Colonic mucosa (tissue), 4 donors: ENCODE measurements at regions not wholly inside any gene's neighbourhood (a gene's known extent, or its start where the extent isn't known, plus 50 kb on each side); places are given as distances from the start of the nearest gene placed in this dataset.

Experiments used
- DNase-seq: peaks from one replicate; pipeline ENCODE4 v3.0.0-alpha.2; 2020
- H3K27ac ChIP-seq: fragments of 200-600 bp; one replicate; pipeline ENCODE4 v1.8.0; 2021
- H3K27me3 ChIP-seq: fragments of 200-600 bp; one replicate; pipeline ENCODE4 v1.8.0; 2021
- H3K36me3 ChIP-seq: fragments of 200-600 bp; one replicate; pipeline ENCODE4 v1.8.0; 2021
- H3K4me1 ChIP-seq: fragments of 200-600 bp; one replicate; pipeline ENCODE4 v1.8.0; 2021; ENCODE audit warnings: mild to moderate bottlenecking
- H3K4me3 ChIP-seq: fragments of 200-600 bp; one replicate; pipeline ENCODE4 v1.8.0; 2021
- H3K9ac ChIP-seq, 2 donors: one replicate each; pipeline ENCODE4 v1.7.0; 2013; ENCODE audit warnings: control low read depth in 2 of 2, low read depth in 2 of 2, low read length in 2 of 2
- H3K9me3 ChIP-seq: fragments of 200-600 bp; one replicate; pipeline ENCODE4 v1.8.0; 2021
- intact Hi-C: fragments of 100-400 bp; cut with DNase I; formaldehyde crosslinking; loops from one replicate; pipeline ENCODE4 v1.14.1; 2022
- TF ChIP-seq, protein P1 (sequence below): fragments of 200-600 bp; IDR thresholded peaks from one replicate; pipeline ENCODE4 v1.8.0; 2022; ENCODE audit warnings: antibody characterized with exemption, mild to moderate bottlenecking
- donor health status: healthy.
- donor health status: DM: no; HTN: no; CAD: no.
- donor health status: DM: no; HTN: no; CAD: no.

DNA sequence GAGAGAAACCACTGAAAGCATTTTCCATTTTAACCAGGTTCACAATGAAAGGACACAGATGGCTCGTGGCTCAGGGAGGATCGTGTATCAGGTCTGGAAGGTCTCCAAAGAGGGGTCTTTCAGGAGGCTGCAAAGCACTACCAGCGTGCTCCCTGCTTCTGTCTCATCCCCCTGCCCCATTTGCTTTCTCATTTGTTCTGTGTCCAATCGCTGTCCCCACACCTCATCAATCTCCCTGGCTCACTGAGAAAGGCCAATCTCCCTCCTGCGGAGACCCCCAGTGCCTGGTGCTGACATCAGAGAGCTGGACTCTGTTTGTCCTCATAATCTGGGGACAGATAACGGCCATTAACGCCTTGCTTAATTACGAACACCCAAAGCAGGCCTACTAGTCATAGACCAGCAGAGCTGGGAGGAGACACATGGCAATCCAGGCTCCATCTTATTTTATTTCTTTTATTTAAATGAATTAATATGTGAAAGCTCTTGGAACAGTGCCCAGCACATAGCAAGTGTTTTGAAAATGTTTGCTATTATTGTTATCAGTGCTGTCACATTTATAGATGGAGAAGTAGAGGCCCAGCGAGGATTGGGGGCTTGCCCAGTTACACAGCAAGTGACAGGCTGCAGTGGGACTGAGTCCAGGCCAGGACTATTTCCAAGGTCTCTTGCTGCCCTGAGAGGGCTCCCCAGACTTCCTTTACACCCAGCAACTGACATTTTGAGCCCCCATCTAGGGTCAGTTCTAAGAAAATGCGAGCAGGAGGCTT, 341.0 kb upstream of the USP24 start:
- Histone ChIP-seq H3K36me3 (no peaks in the 10 kb centered on the region), H3K27ac (no peak overlapping the region)
- intact Hi-C loops: no loop called here

DNA sequence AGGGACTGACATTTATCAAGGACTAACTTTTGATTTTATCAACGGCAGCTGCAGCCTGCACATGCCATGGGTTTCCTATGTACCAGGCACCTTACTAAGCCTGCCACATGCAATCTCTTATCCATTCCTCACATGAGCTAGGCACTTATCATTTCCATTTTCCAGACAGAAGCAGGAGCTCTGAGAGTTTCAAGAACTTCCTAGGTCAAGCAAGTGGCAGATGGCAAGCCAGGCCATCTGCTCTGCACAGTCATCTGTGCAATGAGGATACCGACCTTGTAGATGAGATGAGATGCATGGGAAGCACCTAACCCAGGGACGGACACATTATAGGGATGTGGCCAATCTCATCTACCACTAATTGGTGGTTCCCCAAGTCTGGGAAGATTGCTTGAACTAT, 339.4 kb upstream of the USP24 start:
- H3K27me3 ChIP-seq: no peaks in the 10 kb centered on the region
- H3K9ac ChIP-seq: no peak overlapping the region
- TF ChIP-seq, protein P1, sequence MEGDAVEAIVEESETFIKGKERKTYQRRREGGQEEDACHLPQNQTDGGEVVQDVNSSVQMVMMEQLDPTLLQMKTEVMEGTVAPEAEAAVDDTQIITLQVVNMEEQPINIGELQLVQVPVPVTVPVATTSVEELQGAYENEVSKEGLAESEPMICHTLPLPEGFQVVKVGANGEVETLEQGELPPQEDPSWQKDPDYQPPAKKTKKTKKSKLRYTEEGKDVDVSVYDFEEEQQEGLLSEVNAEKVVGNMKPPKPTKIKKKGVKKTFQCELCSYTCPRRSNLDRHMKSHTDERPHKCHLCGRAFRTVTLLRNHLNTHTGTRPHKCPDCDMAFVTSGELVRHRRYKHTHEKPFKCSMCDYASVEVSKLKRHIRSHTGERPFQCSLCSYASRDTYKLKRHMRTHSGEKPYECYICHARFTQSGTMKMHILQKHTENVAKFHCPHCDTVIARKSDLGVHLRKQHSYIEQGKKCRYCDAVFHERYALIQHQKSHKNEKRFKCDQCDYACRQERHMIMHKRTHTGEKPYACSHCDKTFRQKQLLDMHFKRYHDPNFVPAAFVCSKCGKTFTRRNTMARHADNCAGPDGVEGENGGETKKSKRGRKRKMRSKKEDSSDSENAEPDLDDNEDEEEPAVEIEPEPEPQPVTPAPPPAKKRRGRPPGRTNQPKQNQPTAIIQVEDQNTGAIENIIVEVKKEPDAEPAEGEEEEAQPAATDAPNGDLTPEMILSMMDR: no peak
- DNase-seq: no peak
- H3K27ac ChIP-seq: no peak overlapping the region
- intact Hi-C loops: no loop called here
- no peaks in the 10 kb centered on the region for H3K9me3 ChIP-seq
- no peaks in the 10 kb centered on the region for H3K4me1 ChIP-seq
- H3K4me3 ChIP-seq: no peak overlapping the region
- H3K36me3 ChIP-seq: no peaks in the 10 kb centered on the region

More for the DNA sequence above, 341.0 kb upstream of the USP24 start:
- Histone ChIP-seq H3K4me1 (no peaks in the 10 kb centered on the region), H3K9ac (no peak overlapping the region), H3K27me3 (no peaks in the 10 kb centered on the region), H3K9me3 (no peaks in the 10 kb centered on the region), H3K4me3 (no peak overlapping the region)
- TF ChIP-seq, protein P1: no peak
- DNase-seq: no peak

DNA sequence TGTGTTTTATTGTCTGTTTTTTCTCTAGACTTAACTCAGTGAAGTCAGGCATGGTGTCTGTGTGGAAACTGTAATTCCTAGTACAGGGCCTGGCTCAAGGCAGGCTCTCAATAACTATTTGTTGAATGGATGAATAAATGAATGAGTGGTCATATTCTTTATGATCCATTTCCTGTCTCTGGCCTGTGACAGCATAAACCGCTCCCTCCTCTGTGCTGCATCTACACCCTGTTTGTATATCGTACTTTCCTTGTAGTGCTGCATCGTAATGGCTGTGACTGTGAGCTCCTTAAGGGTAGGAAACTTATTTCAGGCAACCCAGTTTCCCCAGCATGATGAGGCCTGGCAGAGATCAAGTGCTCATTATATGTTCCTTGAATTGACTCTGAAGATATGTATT, 337.5 kb upstream of the USP24 start:
- H3K4me3 ChIP-seq: no peak overlapping the region
- H3K9me3 ChIP-seq: no peaks in the 10 kb centered on the region
- intact Hi-C loops: no loop called here
- TF ChIP-seq, protein P1: no peak
- no peak overlapping the region for H3K27ac ChIP-seq
- H3K36me3 ChIP-seq: no peaks in the 10 kb centered on the region
- H3K4me1 ChIP-seq: no peaks in the 10 kb centered on the region
- no peak overlapping the region for H3K9ac ChIP-seq
- H3K27me3 ChIP-seq: no peaks in the 10 kb centered on the region
- no peak for DNase-seq

DNA sequence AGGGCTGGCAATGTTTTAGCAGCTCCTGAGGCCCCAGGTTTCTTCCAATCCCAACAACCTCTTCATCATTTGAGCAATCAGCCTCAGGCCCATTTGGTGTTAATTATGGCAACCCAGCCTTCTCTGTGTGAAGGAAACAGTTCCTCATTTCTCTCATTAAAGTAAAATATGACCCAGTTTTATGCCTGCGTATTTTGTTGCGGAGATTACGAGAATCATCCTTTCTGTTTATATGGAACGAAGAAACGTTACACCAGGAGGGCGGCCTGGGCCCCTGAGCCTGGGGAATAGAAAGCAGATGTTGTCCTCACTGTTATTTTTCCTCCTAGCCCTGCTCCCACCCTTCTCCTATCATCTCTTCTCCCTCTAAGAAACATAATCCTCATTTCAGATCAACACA, 332.2 kb upstream of the USP24 start:
- DNase-seq: no peak
- Histone ChIP-seq H3K9ac (no peak overlapping the region), H3K9me3 (no peaks in the 10 kb centered on the region), H3K4me1 (no peaks in the 10 kb centered on the region), H3K36me3 (no peaks in the 10 kb centered on the region), H3K27ac (no peak overlapping the region), H3K27me3 (no peaks in the 10 kb centered on the region), H3K4me3 (no peak overlapping the region)
- TF ChIP-seq, protein P1: no peak
- intact Hi-C loops: no loop called here

DNA sequence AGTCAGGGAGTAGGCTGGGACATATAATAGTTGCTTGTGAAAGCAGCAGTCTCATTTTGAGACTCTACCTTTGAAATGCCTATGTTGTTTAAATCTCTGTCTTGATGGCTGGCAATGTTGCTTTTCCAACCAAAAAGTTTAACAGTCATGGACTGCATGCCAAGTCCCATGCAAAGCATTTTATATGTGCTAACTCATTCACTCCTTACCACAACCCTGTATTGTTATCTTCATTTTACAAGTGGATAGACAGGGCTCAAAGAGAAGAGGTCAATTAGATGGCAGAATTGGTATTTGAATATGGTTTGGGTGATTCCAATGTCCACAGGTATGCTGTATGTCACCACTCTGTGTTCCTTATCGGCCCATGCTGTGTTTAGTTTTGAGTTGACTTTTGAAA, 331.4 kb upstream of the USP24 start:
- no peaks in the 10 kb centered on the region for H3K9me3 ChIP-seq
- H3K36me3 ChIP-seq: no peaks in the 10 kb centered on the region
- no peaks in the 10 kb centered on the region for H3K4me1 ChIP-seq
- no peaks in the 10 kb centered on the region for H3K27me3 ChIP-seq
- TF ChIP-seq, protein P1: no peak
- H3K9ac ChIP-seq: no peak overlapping the region
- no peak overlapping the region for H3K4me3 ChIP-seq
- no peak for DNase-seq
- H3K27ac ChIP-seq: no peak overlapping the region
- intact Hi-C loops: no loop called here
